HG03439 (cell line): ENCODE measurements at regions not wholly inside any gene's neighbourhood (a gene's known extent, or its start where the extent isn't known, plus 50 kb on each side); places are given as distances from the start of the nearest gene placed in this dataset.
"Not testable (repeated sequence)": the region's sequence is repeated elsewhere in the genome, so short reads cannot be mapped to it uniquely, and the experiment has no call there.

ENCODE experiments used
- ATAC-seq: cut with Tn5 transposase; IDR thresholded peaks from one replicate; pipeline ENCODE4 v1.9.1; 2021; ENCODE audit warnings: mild to moderate bottlenecking, moderate library complexity; ENCODE audit not compliant: unreplicated experiment

DNA sequence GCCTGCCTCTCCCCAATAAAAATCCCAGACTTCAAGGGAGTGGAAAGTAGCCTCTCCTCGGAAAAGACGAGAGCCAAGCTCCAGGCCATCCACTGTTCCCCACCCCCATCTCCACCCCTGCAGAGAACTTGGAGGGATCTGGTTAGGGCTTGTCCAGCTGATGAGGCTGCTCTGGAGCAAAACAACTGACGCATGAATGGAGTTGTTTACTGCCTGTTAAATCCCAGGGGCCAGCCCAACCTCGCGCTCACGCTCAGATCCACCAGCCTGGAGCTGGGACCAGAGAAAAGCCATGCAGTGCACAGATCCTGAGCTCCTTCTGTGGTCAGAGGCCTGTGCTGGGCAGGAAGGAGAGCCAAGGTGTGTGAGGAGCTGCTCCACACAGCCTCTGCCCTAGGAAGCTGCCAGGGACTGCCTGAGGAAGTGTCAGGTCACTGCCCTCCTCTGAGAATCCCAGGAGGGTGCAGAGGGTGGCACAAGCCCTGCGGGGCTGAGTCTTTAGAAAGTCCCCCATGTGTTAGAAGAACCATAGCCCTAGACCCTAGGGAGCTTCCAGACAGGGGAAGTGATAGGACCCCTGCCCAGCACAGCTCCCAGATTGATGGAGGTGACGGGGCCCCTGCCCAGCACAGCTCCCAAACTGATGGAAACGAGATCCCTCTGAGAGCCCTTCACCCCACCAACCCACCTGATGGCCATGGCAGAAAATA is 109.0 kb upstream of the IPO9 start:
- no peak for ATAC-seq

DNA sequence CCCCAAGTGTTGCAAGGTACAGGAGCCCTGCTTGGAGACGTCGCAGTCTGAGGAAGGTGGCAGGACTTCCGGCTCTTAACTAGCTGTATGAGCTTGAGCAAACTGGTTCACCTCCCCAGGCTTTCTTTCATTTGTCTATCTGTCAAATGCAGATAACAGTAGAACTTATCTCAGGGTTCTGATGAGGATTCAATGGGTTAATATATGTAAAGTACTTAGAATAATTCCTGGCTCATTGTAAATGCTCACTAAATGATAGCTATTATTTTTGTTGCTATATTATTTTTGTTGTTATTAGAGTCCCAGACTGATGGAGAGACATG is 108.5 kb upstream of the IPO9 start:
- no peak for ATAC-seq

DNA sequence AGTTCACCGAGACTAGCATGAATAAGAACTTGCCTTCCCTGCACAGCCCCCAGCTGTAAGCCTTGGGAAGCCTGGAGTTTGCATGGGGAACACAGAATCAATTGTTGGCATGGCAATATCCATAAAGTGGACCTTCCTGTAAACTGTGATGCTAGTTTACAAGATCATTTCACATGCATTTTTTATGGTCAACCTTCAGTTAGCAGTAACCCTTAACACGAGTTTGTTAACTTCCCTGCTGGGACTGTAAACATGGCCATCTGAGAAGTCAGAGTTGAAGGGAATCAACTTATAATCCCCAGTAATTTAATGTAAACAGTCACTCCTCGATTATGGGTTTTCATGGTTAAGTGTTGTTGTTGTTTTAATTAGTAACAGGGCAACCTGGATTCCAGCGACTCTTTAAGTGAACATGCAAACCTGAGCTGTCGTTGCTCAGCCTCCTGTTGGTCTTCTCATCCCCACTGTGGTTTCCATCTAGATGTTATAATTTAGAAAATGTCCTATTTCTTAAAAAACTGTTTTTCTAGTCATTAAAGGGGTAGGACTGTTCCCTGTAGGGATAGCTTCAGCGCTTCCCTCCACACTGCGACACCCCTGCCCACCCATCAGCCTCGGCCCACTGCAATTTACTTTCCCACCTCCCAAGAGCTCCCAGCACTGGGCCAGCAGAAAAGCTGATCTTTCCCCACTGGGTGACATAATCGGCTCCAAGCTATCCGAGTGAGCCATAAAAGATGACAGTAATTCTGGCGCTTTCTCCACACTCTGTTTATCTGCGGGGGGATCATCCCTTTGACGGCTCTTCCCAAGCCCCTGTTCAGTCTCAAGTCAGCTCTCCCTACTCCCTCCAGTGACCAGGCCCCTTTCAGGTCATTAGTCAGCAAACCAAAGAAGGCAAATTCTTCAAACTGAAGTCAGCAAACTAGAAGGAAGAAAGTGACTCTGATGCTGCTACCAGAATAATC is 107.6 kb upstream of the IPO9 start:
- ATAC-seq = no peak

DNA sequence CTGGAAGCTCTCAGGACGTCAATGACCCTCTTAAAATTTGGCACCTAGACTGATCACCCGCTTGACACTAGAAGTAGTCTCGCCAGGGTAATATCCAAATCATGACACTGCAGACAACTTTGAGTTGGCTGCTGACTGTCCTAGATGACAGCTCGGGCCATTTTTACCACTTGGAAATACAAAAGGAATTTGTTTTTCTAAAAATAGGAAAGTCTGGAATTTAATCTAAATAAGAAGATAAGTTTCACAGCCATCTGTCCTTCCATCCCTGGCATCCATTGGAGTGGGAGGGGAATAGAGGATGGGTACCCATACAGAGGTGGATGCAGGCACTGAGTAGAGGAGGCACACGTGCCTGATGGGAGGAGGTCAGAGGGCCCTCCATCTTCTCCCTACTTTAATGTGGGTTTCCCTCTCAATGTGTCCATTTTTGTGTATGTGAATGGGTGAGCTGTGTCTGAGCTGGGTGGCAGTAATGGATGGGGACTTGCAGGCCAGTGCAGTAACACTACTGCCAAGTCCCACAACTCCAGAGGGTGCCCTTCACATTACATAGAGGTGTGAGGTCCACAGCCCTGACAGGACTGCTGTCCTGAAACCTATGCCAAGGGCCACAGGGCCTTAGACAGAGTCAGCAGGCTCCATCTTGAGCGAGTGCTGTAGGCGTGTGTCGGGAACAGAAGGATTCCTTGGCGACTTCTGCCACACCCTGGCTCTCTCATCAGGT is 104.8 kb upstream of the IPO9 start:
- no peak for ATAC-seq

DNA sequence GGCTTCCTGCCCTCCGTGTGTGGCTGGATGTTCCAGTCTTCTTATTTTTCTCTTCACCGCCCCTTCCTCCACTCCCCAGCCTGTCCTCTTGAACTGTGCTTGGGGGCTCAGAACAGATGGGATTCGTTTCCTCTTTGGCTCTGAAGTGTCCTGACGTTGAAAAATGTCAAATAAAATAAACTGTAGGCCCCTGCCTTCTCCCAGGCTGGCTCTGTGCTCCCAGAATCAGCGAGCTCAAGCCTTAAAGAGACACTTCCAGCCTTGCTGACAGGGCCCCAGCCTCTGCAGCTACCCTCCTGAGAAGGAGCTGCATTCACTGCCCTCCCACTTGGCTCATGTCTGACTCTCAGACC is 104.2 kb upstream of the IPO9 start:
- no peak for ATAC-seq

DNA sequence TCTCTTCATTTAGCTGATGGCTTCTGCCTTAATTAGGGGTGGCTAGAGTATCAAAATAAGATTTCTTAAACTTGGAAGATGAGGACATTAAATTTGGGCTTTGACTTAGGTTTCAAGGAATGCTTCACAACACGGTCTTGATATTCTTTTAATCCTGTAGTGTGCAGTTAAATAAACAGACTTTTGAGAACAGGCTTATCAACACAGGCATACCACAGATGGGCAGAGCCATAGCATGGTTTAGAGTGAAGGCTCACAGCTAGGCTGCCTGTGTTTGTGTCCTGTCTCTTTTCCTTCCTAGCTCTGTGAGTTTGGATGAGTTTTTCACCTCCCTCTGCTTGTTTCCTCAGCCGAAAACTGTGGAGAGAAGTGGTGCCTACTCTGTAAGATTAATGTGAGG is 102.3 kb upstream of the IPO9 start:
- ATAC-seq = no peak

DNA sequence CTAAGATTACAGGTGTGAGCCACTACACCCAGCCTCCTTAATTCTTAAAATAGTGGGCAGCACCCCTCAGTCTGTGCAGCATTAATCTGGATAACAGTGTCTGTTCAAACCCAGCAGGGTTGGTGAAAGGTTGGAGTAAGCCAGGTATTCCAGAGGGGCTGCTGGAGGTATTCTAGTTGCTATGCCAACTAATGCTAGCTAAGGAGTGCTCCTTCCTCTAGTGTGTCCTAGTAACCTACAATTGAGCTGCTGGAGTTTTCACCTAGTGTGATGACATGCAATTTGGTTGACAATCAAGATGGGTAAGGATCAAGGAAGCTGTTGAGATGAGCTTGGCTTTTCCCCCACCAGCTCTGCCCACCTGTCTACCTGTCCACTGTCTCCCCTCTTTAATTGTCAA is 100.2 kb upstream of the IPO9 start:
- ATAC-seq = no peak

DNA sequence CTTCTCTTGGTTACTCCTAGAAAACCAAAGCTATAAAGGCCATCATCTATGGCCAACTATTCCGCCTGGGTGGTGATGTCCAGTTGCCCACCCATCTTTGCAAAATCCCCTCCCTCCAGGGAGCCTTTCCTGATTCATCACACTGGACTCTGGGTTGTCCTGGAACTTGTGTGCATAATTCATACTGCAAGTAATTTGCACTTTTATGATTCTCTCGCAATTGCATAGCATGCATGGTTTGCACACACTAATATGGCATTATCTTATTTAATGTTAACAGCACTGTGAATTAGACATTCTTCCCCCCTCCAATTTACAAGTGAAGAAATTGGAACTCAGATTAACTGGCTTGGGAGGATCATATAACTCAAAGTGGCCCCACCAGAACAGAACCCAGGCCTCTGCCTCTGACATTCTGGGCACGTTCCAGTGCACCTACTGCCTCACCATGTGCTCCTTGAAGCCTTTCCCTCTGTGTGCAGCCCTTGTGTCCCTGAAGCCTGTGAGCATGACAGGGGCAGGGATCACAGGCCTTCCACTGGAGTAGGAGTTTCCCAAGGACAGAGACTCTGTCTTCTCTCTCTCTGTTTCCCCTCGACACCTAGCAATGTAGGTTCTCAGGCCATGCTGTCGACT is 98.9 kb upstream of the IPO9 start:
- no peak for ATAC-seq

DNA sequence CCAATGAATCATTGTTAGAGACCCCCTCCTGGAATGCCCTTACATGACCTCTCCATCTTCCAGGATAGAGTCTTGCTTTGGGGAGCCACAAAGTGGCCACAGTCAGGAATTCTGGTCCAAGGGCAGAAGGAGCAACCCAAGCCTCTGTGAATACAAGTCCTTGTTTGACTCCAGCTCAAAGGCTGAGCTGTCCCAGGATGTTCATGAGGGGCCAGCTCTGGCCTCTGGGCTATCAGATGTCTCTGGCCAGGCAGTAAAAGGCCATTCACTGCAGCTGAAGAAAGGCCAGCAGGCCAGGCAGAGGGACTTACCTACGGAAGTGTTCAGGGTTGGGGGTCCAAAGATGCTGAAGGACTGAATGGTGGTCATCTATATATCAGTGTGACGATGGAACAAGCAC is 98.3 kb upstream of the IPO9 start:
- no peak for ATAC-seq

DNA sequence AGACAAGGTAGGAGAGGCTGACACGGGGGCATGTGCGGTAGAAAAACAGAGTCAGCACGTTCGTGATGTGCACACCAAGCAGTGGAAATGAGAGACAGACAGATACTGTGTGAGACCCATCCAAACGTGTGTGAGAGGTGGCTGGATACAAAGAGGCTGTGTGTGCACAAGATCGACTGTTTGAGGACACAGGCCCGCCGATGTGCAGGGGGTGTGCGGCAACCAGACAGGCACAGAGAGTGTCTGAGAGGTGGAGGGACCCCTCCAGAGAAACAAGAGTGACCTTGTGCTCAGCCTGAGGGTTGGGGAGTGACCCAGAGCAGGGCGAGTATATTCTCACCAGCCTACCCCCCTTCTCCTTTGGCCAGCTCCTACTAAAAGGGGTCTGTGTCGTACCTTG is 97.8 kb upstream of the IPO9 start:
- ATAC-seq = no peak

DNA sequence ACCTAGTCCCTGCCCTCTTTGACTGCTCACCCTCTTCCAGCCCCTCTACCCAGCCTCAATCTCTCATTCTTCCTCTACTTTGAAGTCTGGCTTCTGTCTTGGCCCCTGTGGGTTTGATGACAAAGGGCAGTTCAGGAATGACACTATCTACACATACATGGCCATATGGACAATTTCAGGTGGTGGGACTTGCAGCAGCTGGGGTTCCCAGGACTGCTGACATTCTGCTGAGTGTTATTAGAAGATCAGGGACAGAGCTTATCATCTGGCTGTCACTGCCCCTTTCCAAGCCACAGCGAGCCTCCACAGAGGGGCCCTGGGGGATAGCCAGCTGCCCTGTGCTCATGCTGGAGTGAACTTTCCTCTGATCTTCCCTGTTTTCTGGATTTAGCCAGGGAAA is 97.4 kb upstream of the IPO9 start:
- ATAC-seq = no peak

DNA sequence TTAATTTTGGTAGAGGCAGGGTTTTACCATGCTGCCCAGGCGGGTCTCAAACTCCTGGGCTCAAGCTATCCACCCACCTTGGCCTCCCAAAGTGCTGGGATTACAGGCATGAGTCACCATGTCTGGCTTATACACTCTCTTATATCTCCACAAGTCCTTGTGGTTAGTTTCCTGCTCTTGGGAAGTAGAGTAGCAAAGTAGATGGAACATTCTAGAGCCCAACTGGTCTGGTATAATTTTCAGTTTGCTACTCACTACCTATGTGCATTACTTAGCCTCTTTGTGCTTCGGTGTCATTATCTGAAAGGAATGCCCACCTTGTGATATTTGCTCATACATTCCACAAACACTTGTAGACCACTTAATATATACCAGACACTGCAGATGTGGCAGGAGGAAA is 96.6 kb upstream of the IPO9 start:
- no peak for ATAC-seq

DNA sequence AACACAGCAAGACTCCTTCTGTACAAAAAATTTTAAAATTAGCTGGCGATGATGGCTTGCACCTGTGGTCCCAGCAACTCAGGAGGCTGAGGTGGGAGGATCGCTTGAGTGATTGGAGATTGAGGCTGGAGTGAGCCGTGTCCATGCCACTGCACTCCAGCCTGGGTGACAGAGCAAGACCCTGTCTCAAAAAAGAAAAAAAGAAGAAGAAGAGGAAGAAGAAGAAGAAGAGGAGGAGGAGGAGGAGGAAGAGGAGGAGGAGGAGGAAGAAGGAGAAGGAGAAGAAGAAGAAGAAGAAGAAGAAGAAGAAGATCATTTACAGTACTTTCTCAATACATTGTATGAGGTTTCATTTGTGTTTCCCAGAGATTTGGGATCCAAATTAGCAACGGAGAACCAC is 94.7 kb upstream of the IPO9 start:
- not testable (repeated sequence) for ATAC-seq

DNA sequence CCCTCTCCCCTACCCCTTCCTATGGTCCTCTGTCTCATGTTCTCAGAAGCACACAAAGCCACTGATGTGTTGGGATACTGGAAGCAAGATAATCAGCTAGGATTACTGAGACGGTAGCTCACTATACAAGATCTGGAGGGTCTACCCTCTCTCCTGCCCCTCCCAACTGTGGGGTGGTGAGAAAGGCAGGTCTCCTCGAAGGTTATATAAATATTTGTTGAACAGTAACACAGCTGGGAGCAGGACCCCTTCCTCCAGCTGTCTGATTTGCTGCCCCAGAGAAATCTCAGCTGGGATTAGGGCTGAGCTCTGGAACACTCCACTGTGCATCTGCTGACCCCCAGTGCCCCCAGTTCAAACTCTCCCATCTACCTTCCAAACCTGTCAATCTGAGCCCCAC is 94.2 kb upstream of the IPO9 start:
- ATAC-seq = no peak

DNA sequence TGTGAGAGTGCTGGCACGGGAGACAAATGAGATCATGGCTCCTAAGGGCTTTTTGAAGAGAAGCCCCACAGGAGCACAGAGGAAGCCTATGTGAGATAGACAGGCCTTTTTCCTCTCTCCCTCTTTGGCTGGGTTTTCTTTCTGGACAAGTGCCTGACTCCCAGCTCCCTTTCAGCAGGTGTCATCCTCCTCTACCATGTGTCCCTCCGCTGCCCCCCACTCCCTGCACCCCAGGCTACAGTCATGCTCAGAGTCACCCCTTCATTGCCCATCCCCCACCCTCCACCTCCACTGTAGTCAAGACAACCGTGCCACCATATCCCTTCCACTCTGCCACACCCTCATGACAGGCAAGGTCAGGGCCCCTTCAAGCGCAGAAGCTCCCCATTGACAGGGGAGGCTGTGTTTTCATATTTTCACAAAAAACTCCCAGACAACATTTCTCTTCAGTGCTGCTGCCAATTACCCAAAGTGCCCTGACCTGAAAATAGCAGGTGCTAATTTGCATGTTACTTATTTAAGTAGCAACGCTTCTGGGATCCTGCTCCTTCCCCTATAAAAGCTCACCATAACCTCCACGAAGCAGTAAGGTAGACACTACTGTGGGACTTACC is 92.1 kb upstream of the IPO9 start:
- ATAC-seq = no peak

DNA sequence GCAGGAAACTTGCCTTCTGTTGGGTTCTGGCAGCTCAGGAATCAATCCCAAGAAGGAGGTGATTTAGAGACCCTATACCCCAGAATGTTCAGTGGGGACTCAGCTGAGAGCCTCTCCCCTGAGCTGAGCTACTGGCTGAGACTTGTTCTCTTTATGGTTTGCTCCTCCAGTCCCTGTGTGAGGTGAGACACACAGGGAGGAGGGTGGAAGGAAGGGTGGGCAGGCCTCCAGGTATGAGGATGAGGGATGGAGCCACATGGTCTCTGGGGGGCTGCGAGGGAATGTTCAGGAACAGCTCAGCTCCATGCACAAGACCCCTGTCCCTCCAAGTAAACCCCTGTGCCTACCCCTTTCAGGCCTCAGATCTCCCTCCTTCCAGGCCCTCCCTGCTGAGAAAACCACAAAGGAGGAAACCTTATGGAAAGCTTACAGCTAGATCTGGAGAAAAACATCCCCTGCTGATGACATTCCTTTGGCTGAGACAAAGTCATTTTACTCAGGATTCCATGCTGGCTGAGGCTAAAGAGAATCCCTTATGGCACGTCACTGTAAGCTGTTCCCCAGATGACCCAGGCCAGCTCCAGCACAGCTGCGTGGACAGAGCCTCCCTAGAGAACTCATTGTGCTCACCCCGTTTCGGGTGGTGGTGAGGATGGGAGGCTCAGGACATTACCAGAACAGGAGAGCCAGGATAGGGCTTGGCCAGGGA is 91.5 kb upstream of the IPO9 start:
- no peak for ATAC-seq

DNA sequence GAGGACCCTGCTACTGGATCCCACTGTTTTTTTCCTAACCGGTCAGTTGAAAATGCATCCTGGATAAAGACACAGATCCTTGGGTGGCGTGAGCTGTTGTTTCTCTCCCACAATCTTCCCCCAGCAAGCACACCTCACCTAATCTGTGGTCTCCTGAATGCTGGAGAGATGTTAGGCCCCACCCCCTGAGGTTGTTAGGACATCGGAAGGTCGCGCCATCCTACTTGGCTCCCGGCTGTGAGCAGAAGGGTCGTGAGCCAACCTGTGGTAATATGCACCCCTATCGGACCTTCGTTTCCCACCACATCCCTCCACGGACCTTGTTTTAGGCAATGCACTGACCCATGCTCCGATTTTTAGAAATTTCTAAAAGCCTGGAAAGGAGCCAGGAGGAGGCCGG is 89.9 kb upstream of the IPO9 start:
- ATAC-seq = no peak

DNA sequence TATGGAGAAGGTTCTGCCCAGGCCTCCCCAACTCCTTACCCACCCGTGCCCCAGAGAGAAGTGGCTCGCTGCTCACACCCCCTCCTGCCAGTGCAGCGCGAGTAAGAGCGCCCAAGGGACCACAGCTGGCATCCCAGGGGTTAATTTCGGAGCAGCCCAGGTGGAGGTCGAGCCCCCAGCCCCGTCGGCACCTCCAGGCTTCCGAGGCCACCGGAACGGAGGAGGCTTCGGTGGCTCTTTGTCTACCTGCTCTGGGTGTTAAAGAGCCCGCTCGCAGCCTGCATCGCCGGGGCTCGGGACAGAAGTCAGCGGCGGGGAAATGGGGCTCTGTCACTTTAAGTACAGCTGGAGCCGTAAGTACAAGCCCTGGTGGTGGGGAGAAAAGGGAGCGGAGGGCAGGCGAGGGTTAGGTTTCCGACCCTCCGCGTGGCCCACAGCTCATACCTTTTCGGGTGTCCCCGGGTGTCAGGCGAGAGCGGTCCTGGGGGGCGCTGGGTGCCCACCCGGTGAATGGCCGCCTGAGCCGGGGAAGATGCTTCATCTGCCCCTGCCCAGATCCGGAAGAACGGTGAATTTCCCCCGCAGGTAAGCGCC is 89.4 kb upstream of the IPO9 start:
- ATAC-seq = no peak

DNA sequence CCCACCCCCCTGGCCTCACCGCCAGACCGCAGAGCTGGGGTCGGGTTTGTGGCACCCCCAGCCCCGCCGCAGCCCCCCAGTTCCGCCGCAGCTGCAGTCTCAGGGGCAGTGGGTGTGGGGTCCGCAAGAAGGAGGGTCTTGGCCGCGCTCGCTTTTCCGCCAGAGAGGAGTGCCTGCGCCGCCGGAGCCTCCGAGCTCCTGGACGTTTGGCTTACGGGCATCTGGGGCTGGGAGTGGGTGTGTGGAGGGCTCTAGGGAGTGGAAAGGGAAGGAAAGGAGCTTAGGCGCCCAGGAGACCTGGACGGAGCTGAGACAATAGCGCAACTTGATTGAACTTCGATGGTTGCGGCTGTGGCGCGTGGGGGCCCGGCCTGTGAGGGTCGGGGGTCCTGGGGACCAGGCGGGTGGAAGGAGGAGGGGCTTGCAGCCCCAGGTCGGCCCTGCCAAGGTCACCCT is 88.8 kb upstream of the IPO9 start:
- no peak for ATAC-seq

DNA sequence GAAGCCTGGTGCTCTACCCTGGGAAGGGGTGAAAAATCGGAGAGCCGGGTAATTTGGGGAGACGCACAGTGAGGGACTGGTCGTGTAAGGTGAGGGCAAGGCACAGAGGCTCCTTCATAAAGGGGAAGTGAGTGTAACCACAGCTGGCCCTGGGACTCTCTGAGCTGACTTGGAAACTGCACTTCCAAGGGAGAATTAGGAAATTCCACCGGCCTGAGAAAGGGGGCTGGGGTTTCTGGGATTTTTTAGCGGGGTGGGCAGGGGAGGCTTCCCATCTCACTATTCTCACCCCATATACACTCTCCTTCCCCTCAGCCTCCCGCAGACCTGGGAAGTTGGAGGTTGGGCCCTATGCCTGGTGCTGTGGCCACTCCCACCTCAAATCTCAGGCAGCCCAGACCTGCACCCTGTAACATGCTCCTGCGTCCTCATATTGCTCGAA is 88.3 kb upstream of the IPO9 start:
- ATAC-seq = no peak
